HepG2 (cell line): ENCODE measurements at regions not wholly inside any gene's neighbourhood (a gene's known extent, or its start where the extent isn't known, plus 50 kb on each side); places are given as distances from the start of the nearest gene placed in this dataset.

Experiments
- KAT2B ChIP-seq: fragments of 150-350 bp; IDR thresholded peaks from 2 replicates; pipeline ENCODE4 v1.6.1; 2014; ENCODE audit warnings: low read depth, low read length, borderline replicate concordance
- MED13 ChIP-seq: sonication (generic); formaldehyde crosslinking; IDR thresholded peaks from 2 replicates; pipeline ENCODE4 v1.5.0; 2020; ENCODE audit warnings: missing genetic modification reagents
- MIXL1 ChIP-seq: IDR thresholded peaks from 2 replicates; pipeline ENCODE4 v1.6.1; 2016
- MTA1 ChIP-seq: sonication (generic); formaldehyde crosslinking; IDR thresholded peaks from 2 replicates; pipeline ENCODE4 v1.4.0; 2020; ENCODE audit warnings: missing genetic modification reagents, mild to moderate bottlenecking, borderline replicate concordance
- NCOA1 ChIP-seq: sonication (generic); formaldehyde crosslinking; IDR thresholded peaks from 2 replicates; pipeline ENCODE4 v1.9.0; 2021; ENCODE audit warnings: missing genetic modification reagents
- ZBTB7A ChIP-seq: sonication (generic); formaldehyde crosslinking; IDR thresholded peaks from 2 replicates; pipeline ENCODE4 v1.8.0; 2022; ENCODE audit warnings: mild to moderate bottlenecking, missing genetic modification reagents
- ZBTB8A ChIP-seq: sonication (generic); formaldehyde crosslinking; IDR thresholded peaks from 2 replicates; pipeline ENCODE4 v1.4.0; 2020; ENCODE audit warnings: mild to moderate bottlenecking, low read depth, missing genetic modification reagents, borderline replicate concordance
- TF ChIP-seq, protein P1 (sequence below), 2 experiments: sonication (generic) in 1 of 2; formaldehyde crosslinking in 1 of 2; IDR thresholded peaks; 2 replicates each; pipeline versions ENCODE4 v1.5.1 to v1.6.1; 2011 to 2020; ENCODE audit warnings: borderline replicate concordance in 1 of 2, low read depth in 1 of 2, low read length in 1 of 2, mild to moderate bottlenecking in 1 of 2, missing genetic modification reagents in 1 of 2, moderate library complexity in 1 of 2
- TF ChIP-seq, protein P2 (sequence below): sonication (generic); formaldehyde crosslinking; IDR thresholded peaks from 2 replicates; pipeline ENCODE4 v1.4.0; 2020; ENCODE audit warnings: missing genetic modification reagents
- TF ChIP-seq, protein P3 (sequence below): conservative IDR thresholded peaks from 2 replicates; pipeline ENCODE4 v1.6.1; 2018; ENCODE audit warnings: missing genetic modification reagents
- TF ChIP-seq, protein P4 (sequence below): sonication (generic); formaldehyde crosslinking; IDR thresholded peaks from 2 replicates; pipeline ENCODE4 v1.5.0; 2020; ENCODE audit warnings: mild to moderate bottlenecking, missing genetic modification reagents, moderate library complexity

DNA sequence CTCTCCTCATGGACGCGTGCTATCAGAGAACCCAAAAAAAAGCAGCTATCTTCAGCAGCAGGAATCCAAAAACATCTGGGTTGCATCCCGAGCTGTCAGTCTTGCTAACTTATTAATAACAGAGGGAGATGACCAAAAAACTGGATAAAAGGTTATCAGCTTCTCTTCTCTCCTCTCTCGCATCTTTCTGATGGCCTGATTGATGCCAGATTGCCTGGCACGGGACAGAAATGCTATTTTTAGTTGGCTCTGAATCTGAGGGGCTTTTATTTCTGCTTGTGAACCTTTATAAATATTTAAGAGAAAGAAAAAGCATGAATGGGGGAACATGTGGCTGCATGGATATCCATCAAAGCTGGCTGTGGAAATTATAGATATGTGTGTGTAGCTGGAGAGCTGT is 230.3 kb downstream of the ETS1 start:
- TF ChIP-seq ZBTB7A (CRISPR knock-in tag) (no peak), MIXL1 (CRISPR knock-in tag) (no peak), KAT2B (no peak), MED13 (CRISPR knock-in tag) (no peak), NCOA1 (no peak), MTA1 (CRISPR knock-in tag) (no peak), ZBTB8A (CRISPR knock-in tag) (no peak)
- TF ChIP-seq, protein P1, sequence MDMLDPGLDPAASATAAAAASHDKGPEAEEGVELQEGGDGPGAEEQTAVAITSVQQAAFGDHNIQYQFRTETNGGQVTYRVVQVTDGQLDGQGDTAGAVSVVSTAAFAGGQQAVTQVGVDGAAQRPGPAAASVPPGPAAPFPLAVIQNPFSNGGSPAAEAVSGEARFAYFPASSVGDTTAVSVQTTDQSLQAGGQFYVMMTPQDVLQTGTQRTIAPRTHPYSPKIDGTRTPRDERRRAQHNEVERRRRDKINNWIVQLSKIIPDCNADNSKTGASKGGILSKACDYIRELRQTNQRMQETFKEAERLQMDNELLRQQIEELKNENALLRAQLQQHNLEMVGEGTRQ (IDR thresholded peaks at IDR 0.05; ENCODE audit: low read depth, low read length), result no peak
- TF ChIP-seq, protein P1 (CRISPR knock-in tag; IDR thresholded peaks at IDR 0.05; ENCODE audit: borderline replicate concordance), result no peak
- TF ChIP-seq, protein P2, sequence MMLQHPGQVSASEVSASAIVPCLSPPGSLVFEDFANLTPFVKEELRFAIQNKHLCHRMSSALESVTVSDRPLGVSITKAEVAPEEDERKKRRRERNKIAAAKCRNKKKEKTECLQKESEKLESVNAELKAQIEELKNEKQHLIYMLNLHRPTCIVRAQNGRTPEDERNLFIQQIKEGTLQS (CRISPR knock-in tag), result no peak
- TF ChIP-seq, protein P3, sequence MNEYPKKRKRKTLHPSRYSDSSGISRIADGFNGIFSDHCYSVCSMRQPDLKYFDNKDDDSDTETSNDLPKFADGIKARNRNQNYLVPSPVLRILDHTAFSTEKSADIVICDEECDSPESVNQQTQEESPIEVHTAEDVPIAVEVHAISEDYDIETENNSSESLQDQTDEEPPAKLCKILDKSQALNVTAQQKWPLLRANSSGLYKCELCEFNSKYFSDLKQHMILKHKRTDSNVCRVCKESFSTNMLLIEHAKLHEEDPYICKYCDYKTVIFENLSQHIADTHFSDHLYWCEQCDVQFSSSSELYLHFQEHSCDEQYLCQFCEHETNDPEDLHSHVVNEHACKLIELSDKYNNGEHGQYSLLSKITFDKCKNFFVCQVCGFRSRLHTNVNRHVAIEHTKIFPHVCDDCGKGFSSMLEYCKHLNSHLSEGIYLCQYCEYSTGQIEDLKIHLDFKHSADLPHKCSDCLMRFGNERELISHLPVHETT (CRISPR knock-in tag), result no peak
- TF ChIP-seq, protein P4, sequence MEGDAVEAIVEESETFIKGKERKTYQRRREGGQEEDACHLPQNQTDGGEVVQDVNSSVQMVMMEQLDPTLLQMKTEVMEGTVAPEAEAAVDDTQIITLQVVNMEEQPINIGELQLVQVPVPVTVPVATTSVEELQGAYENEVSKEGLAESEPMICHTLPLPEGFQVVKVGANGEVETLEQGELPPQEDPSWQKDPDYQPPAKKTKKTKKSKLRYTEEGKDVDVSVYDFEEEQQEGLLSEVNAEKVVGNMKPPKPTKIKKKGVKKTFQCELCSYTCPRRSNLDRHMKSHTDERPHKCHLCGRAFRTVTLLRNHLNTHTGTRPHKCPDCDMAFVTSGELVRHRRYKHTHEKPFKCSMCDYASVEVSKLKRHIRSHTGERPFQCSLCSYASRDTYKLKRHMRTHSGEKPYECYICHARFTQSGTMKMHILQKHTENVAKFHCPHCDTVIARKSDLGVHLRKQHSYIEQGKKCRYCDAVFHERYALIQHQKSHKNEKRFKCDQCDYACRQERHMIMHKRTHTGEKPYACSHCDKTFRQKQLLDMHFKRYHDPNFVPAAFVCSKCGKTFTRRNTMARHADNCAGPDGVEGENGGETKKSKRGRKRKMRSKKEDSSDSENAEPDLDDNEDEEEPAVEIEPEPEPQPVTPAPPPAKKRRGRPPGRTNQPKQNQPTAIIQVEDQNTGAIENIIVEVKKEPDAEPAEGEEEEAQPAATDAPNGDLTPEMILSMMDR (CRISPR knock-in tag), result no peak
